MCF 10A (cell line): ENCODE measurements at regions not wholly inside any gene's neighbourhood (a gene's known extent, or its start where the extent isn't known, plus 50 kb on each side); places are given as distances from the start of the nearest gene placed in this dataset.

ENCODE experiments used
- BruUV-seq: library from RNA; stranded (reverse); fragments of 400-500 nt; replicated peaks from 2 replicates; lab custom pipeline; 2021; lab: Mats Ljungman, UMichigan
- CTCF ChIA-PET: fragments of 300-600 bp; sonication (Branson Sonifier 250); formaldehyde crosslinking; extraction: SDS; loops from one replicate; lab custom pipeline; 2021; ENCODE audit warnings: antibody characterized with exemption, inconsistent platforms; lab: Yijun Ruan, JAX
- POLR2A ChIA-PET: fragments of 300-600, 350-650 bp; sonication (Branson Sonifier 250); formaldehyde crosslinking; extraction: SDS; loops from one replicate; lab custom pipeline; 2020; ENCODE audit warnings: antibody characterized with exemption, inconsistent platforms; lab: Yijun Ruan, JAX
- DNase-seq: peaks from one replicate; pipeline ENCODE4 v3.0.0-alpha.2; 2018; ENCODE audit not compliant: unreplicated experiment
- H3K27ac Mint-ChIP-seq: one replicate; pipeline ENCODE4 v1.8.0; 2022; ENCODE audit warnings: mild to moderate bottlenecking, low read depth, mixed read lengths; ENCODE audit not compliant: unreplicated experiment
- H3K27me3 Mint-ChIP-seq: one replicate; pipeline ENCODE4 v1.8.0; 2022; ENCODE audit warnings: mixed read lengths; ENCODE audit not compliant: insufficient read depth, unreplicated experiment
- H3K36me3 Mint-ChIP-seq: one replicate; pipeline ENCODE4 v1.8.0; 2022; ENCODE audit warnings: mild to moderate bottlenecking, moderate library complexity, mixed read lengths; ENCODE audit not compliant: insufficient read depth, unreplicated experiment
- H3K4me1 Mint-ChIP-seq: one replicate; pipeline ENCODE4 v1.8.0; 2022; ENCODE audit warnings: mixed read lengths; ENCODE audit not compliant: insufficient read depth, unreplicated experiment
- H3K4me3 Mint-ChIP-seq: one replicate; pipeline ENCODE4 v1.8.0; 2022; ENCODE audit warnings: mild to moderate bottlenecking, moderate library complexity, mixed read lengths; ENCODE audit not compliant: unreplicated experiment
- H3K9me3 Mint-ChIP-seq: one replicate; pipeline ENCODE4 v1.8.0; 2022; ENCODE audit warnings: mixed read lengths; ENCODE audit not compliant: unreplicated experiment
- CTCF ChIP-seq: fragments of 200-600 bp; IDR thresholded peaks from one replicate; pipeline ENCODE4 v1.8.0; 2022; ENCODE audit warnings: antibody characterized with exemption, mild to moderate bottlenecking; ENCODE audit not compliant: unreplicated experiment
- intact Hi-C: fragments of 100-400 bp; cut with micrococcal nuclease; formaldehyde crosslinking; loops from 2 replicates; pipeline ENCODE4 v1.14.1; 2022

- Mint-ChIP-seq H3K27me3 (no peaks in the 10 kb centered on the region), H3K9me3 (peaks cover 33% of the 10 kb centered on the region)
- BruUV-seq, result no TSS peak
Observed at GRCh38 chr15:52997123-52997522, 207.0 kb upstream of the ONECUT1 start.

GRCh38 chr15:52994290-52994689 is 204.2 kb upstream of the ONECUT1 start:
- H3K27me3 Mint-ChIP-seq, result no peaks in the 10 kb centered on the region
- H3K4me3 Mint-ChIP-seq, result no peak overlapping the region
- DNase-seq, result no peak
- no peaks in the 10 kb centered on the region for H3K36me3 Mint-ChIP-seq
- BruUV-seq, result no TSS peak
- peaks cover 33% of the 10 kb centered on the region for H3K9me3 Mint-ChIP-seq
- ChIA-PET POLR2A (no interaction called here), CTCF (no interaction called here)
- H3K4me1 Mint-ChIP-seq, result no peaks in the 10 kb centered on the region
- no peak overlapping the region for H3K27ac Mint-ChIP-seq
- no peak for TF ChIP-seq CTCF
- intact Hi-C loops, result no loop called here

More at GRCh38 chr15:52997123-52997522, 207.0 kb upstream of the ONECUT1 start:
- H3K27ac Mint-ChIP-seq, result no peak overlapping the region
- no peaks in the 10 kb centered on the region for H3K4me1 Mint-ChIP-seq
- no peak for DNase-seq
- H3K36me3 Mint-ChIP-seq, result no peaks in the 10 kb centered on the region
- intact Hi-C loops, result no loop called here
- no peak for TF ChIP-seq CTCF
- CTCF ChIA-PET, result no interaction called here
- H3K4me3 Mint-ChIP-seq, result no peak overlapping the region
- POLR2A ChIA-PET, result no interaction called here

GRCh38 chr15:52984507-52984906 is 194.4 kb upstream of the ONECUT1 start:
- Mint-ChIP-seq H3K4me1 (no peaks in the 10 kb centered on the region), H3K27me3 (peaks cover 58% of the 10 kb centered on the region), H3K27ac (no peak overlapping the region), H3K9me3 (no peaks in the 10 kb centered on the region), H3K4me3 (no peak overlapping the region), H3K36me3 (no peaks in the 10 kb centered on the region)
- no TSS peak for BruUV-seq
- DNase-seq, result no peak
- intact Hi-C loops, result no loop called here
- ChIA-PET CTCF (interaction anchor here (0.7 kb wide), 1 partner anchor 7 kb away, joined by 4 read pairs; no protein-coding TSS in a partner anchor), POLR2A (no interaction called here)
- TF ChIP-seq CTCF, result no peak

GRCh38 chr15:52980446-52980845 is 190.3 kb upstream of the ONECUT1 start:
- intact Hi-C loops, result no loop called here
- Mint-ChIP-seq H3K9me3 (no peaks in the 10 kb centered on the region), H3K27me3 (peaks cover 74% of the 10 kb centered on the region), H3K27ac (no peak overlapping the region), H3K36me3 (no peaks in the 10 kb centered on the region), H3K4me1 (no peaks in the 10 kb centered on the region), H3K4me3 (no peak overlapping the region)
- ChIA-PET CTCF (no interaction called here), POLR2A (no interaction called here)
- DNase-seq, result no peak
- TF ChIP-seq CTCF, result no peak
- BruUV-seq, result no TSS peak
